ENCODE measurements at regions not wholly inside any gene's neighbourhood (a gene's known extent, or its start where the extent isn't known, plus 50 kb on each side); places are given as distances from the start of the nearest gene placed in this dataset.
A peak's percentile ranks its signal among the peaks of the same experiment; 100 is the strongest.

- no peak for DNase-seq (ENCODE audit: low spot score)
These were observed 608.1 kb downstream of the QKI start for GRCh38 chr6:164022632-164023031.

DNA sequence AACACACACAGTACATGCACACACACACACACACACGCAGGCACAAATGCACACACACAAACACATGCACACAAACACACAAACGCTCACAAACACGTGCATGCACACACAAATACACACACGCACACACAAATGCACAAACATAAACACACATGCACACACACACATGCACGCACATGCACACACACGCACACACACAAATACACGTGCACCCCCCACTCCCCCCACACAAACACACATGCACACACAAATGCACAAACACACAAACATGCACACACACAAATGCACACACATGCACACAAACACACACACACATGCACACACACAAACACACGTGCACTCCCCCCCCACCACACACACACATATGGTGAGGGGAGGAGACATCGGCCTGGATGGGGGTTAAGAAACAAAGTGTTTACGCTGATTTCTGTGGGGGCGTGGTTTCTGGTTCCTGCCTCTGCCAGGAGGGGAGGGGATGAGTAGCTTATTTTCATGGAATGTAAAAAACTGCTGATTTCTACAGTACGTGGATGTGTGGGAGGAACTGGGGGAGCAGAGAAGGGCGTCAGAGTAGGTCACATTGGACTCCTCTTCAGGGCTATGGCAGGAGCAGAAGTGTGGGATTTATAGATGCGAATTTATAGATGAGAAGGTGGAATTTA lies 607.2 kb downstream of the QKI start:
- DNase-seq (ENCODE audit: low spot score) = no peak

- no peak for DNase-seq (ENCODE audit: low spot score)
These were observed 605.6 kb downstream of the QKI start for GRCh38 chr6:164020142-164020541.

GRCh38 chr6:164018133-164018532 lies 603.6 kb downstream of the QKI start:
- no peak for DNase-seq (ENCODE audit: low spot score)

- DNase-seq (ENCODE audit: low spot score) = no peak
These were observed 601.5 kb downstream of the QKI start for GRCh38 chr6:164016056-164016455.

DNA sequence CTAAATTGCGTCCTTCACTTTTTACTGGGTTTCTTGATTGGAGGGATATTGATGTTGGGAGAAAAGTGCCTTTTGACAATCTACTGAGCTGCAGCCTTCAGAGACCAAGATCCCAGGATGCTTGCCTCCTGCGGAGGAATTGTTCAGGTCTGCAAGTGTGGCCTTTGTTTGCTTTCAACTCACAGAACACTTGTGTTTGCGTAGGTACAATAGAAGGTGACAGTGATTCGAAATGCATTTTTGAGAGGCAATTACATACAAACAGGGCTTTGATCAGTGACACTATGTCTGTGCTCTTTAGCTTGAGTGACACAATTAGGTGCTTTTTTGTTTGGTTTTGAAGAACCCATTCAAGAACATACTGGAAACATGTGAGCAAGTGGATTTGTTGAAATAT lies 600.6 kb downstream of the QKI start:
- DNase-seq (ENCODE audit: low spot score) = no peak

- no peak for DNase-seq (ENCODE audit: low spot score)
These were observed 600.0 kb downstream of the QKI start for GRCh38 chr6:164014346-164015087.

- peak; percentile 51 for DNase-seq (ENCODE audit: low spot score)
These were observed 599.1 kb downstream of the QKI start for GRCh38 chr6:164013480-164014208.

DNA sequence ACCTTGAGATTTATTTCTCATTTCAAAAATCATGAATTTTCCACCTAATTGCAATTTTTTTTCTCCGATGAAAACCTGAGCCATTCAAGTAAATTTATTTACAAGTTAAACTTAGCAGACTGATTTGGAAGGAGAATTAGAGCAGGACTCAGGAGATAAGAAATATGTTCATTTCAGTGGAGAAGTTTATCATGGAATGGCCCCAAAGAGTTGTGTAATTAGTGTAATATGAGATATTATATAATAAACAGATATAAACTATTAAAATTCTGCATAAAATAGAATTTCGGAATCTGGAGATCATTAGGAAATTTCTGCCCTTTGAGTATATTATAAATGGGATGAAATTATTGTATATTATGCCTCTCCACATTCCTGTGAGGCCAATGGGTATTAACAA lies 596.8 kb downstream of the QKI start:
- no peak for DNase-seq (ENCODE audit: low spot score)

GRCh38 chr6:164010441-164011103 lies 596.1 kb downstream of the QKI start:
- peak; percentile 63 for DNase-seq (ENCODE audit: low spot score)

GRCh38 chr6:164008902-164009301 lies 594.4 kb downstream of the QKI start:
- DNase-seq (ENCODE audit: low spot score) = no peak

DNA sequence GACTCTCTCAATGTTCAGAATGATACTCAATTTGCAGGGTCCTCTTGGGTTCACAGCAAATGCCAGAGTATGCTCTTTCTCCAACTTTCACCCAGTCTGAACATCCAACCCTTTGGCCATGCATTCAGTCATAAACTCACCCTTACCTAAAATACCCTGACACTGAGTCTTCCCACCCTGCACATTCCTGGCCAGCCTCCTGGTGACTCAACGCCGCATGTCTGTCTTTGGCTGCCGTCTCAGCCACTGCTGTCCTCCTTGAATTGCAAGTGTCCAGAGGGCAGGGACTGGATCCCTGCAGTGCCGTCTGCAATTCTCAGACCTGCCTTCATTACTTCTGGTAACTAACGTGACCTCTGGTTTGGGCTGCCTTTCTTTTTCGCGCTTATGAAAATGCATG lies 593.4 kb downstream of the QKI start:
- DNase-seq (ENCODE audit: low spot score) = no peak

- DNase-seq (ENCODE audit: low spot score) = no peak
These were observed 591.9 kb downstream of the QKI start for GRCh38 chr6:164006459-164006858.

DNA sequence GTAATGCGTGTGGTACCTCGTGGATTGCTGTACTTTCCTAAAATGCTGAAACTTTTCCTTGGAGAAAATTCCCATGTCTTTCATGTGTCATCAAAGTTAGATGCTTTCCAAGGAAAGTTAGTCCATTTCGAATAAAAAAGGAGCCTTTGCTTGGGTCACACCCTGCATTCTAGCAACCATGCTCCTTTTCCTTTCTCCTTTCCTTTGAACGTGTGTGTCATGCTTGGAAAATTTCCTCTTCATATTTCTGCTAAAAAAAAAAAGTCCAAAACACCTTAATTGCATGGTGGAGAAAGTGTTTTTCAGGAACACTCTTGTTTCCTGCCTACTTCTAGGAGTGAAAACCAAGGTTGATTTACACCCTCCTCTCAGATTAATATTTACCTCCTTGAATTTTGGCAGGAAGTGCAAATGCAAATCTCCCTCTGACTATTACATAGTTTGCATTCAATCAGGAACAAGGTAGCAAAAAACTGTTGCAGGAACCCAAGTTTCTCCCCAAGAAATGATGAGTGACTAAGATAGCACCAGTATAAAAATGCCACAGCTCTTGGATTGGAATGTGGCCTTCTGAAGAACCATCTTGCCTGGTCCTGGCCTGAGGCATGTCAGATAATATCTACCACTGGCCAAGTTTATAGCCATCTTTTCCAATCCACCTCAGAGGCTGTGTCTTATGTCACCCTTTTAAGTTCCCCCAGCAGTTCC lies 590.6 kb downstream of the QKI start:
- no peak for DNase-seq (ENCODE audit: low spot score)

DNA sequence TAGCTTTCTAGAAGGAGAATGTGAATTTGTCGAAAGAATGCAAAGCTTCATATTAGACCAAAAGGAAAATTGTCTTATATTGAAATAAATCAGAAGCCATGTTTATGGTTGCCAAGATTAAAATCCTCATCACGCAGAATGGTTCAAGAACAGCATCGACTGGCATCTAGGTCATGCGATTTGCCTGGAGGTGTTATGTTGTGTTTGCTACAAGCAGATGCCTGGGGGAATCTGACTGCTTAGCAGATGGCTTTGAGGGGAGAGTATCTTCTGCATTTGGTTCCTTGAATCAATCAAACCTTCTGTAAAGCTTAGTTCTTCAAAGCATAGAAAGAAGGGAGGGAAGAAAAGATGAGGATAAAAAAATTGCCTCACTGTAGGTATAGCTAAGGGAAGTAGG lies 585.8 kb downstream of the QKI start:
- DNase-seq (ENCODE audit: low spot score) = no peak

- DNase-seq (ENCODE audit: low spot score) = no peak
These were observed 585.1 kb downstream of the QKI start for GRCh38 chr6:163999475-164000125.

DNA sequence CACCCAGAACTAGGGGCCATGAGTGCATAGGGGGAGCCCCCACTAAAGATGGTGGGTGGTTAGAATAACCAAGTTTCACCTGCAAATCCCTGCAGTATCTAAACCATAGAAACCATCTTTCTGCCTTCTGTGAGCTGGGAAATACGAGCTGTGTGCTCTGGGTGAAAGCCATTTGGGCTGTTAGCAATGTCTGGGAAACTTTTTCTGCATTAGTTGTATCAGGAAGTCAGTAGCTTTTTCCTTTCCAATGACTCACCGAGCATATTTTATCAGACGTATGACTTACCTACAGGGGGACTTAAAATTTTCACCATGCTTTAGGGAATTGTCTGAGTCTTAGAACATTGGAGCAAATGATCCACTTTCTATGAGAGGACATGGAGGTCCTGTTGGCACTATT lies 584.0 kb downstream of the QKI start:
- DNase-seq (ENCODE audit: low spot score) = no peak

DNA sequence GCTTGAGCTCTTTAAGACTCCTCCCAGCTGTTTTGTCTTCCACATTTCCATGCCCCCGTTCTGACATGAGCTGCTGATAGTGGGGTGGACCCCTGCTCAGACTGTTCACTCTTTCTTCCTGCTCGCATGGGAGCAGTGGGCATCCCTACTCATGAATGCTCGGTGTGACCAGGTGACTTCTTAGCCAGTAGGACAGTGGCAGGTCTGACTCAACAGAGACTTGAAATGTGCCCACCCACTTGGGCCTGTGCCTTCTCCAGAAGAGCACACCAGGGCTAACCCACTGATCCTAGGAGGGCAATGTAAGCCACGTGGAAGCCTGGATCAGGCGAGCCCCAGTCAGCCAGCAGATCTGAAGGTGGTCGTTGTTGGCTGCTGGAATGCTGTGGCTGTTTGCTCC lies 582.0 kb downstream of the QKI start:
- no peak for DNase-seq (ENCODE audit: low spot score)

GRCh38 chr6:163994566-163994965 lies 580.0 kb downstream of the QKI start:
- no peak for DNase-seq (ENCODE audit: low spot score)

DNA sequence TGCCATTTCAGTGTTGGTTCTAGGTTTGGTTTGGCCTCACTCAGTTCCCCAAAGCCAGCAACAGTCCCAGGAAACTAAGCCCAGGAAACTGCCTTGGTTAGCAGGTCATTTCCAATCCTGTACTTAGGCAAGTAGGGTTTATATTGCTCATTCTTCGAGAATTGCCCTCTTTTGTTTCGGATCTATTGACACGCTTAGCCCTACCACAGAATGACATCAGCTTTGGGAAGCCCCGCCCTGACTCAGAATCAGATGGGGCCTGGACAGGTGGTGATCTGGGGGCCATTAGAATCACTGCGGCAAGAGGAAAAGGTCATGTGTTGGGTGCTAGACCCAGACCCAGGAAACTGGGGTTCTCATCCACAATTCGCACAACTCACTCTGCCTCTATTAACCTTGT lies 578.2 kb downstream of the QKI start:
- DNase-seq (ENCODE audit: low spot score) = no peak

- DNase-seq (ENCODE audit: low spot score) = no peak
These were observed 577.5 kb downstream of the QKI start for GRCh38 chr6:163992056-163992455.

GRCh38 chr6:163991321-163991720 lies 576.8 kb downstream of the QKI start:
- no peak for DNase-seq (ENCODE audit: low spot score)

All from COLO829 (cell line).